K562 (cell line): ENCODE measurements at regions not wholly inside any gene's neighbourhood (a gene's known extent, or its start where the extent isn't known, plus 50 kb on each side); places are given as distances from the start of the nearest gene placed in this dataset.

ENCODE experiments used
- ATAC-seq: fragments of 200-7000 bp; cut with Tn5 transposase; 3 replicates; pipeline ENCODE4 v1.9.1; 2020; ENCODE audit warnings: moderate library complexity
- BruUV-seq: library from RNA; stranded (reverse); fragments of 400-500 nt; replicated peaks from 2 replicates; lab custom pipeline; 2021; lab: Mats Ljungman, UMichigan
- CTCF ChIA-PET: fragments of 300-600 bp; formaldehyde crosslinking; extraction: SDS; loops from one replicate; lab custom pipeline; 2021; ENCODE audit warnings: low intra/inter-chr PET ratio; lab: Yijun Ruan, JAX
- POLR2A ChIA-PET: fragments of 300-600, 350-650 bp; sonication (Branson Sonifier 250); formaldehyde crosslinking; extraction: SDS; loops from one replicate; lab custom pipeline; 2021; ENCODE audit warnings: antibody characterized with exemption, inconsistent platforms; lab: Yijun Ruan, JAX
- DNase-seq, 4 experiments: peaks; one replicate each; pipeline versions ENCODE4 v3.0.0 to v3.0.0-alpha.2; 2011 to 2018; ENCODE audit warnings: low spot score in 3 of 4, mixed read lengths in 3 of 4; ENCODE audit errors: extremely low read depth in 1 of 4
- FAIRE-seq: peaks from 2 replicates; lab custom pipeline; 2011; peaks lifted over from hg19 to GRCh38; lab: Jason Lieb, UNC
- H2AFZ ChIP-seq: 2 replicates; pipeline ENCODE4 v1.6.0; 2011; ENCODE audit warnings: low read depth, low read length, control low read depth, inconsistent platforms
- H3K27ac ChIP-seq: fragments of 200-600 bp; 3 replicates; pipeline ENCODE4 v1.8.0; 2011; ENCODE audit warnings: low read depth, mild to moderate bottlenecking, control low read depth, inconsistent platforms, low read length, moderate library complexity, mixed read lengths; ENCODE audit errors: extremely low read depth
- H3K27me3 ChIP-seq, 2 experiments: fragments of 300-600 bp in 1 of 2; 2 replicates in 1 of 2; 3 replicates in 1 of 2; pipeline versions ENCODE4 v1.6.0 to v1.8.0; 2011; ENCODE audit warnings: inconsistent platforms in 2 of 2, low read length in 2 of 2, mild to moderate bottlenecking in 1 of 2, mixed read lengths in 1 of 2, moderate library complexity in 1 of 2; ENCODE audit not compliant: control insufficient read depth in 2 of 2, insufficient read depth in 2 of 2
- H3K36me3 ChIP-seq: fragments of 300-600 bp; 3 replicates; pipeline ENCODE4 v1.8.0; 2011; ENCODE audit warnings: mild to moderate bottlenecking, low read length, inconsistent platforms; ENCODE audit not compliant: control insufficient read depth, insufficient read depth
- H3K4me1 ChIP-seq, 2 experiments: fragments of 200-600 bp in 1 of 2; replicated peaks in 1 of 2; 2 replicates in 1 of 2; 3 replicates in 1 of 2; pipeline versions ENCODE4 v1.5.1 to v1.8.0; 2011; ENCODE audit warnings: inconsistent platforms in 2 of 2, low read length in 2 of 2, mild to moderate bottlenecking in 1 of 2, mixed read lengths in 1 of 2, moderate library complexity in 1 of 2; ENCODE audit not compliant: control insufficient read depth in 2 of 2, insufficient read depth in 2 of 2
- H3K4me2 ChIP-seq: 2 replicates; pipeline ENCODE4 v1.6.1; 2011; ENCODE audit warnings: low read length, control low read depth, inconsistent platforms, mixed read lengths; ENCODE audit not compliant: insufficient read depth
- H3K4me3 ChIP-seq: fragments of 200-600 bp; sonication (generic), shearing (Covaris generic); 2 replicates; pipeline ENCODE4 v1.5.1; 2016; ENCODE audit warnings: control low read depth, inconsistent platforms
- H3K79me2 ChIP-seq: fragments of 200-600 bp; 3 replicates; pipeline ENCODE4 v1.8.0; 2011; ENCODE audit warnings: low read length, inconsistent platforms; ENCODE audit not compliant: control insufficient read depth, insufficient read depth
- H3K9ac ChIP-seq, 2 experiments: 2 replicates each; pipeline versions ENCODE4 v1.6.0 to v1.6.1; 2011; ENCODE audit warnings: low read depth in 2 of 2, low read length in 2 of 2, control low read depth in 1 of 2, inconsistent platforms in 1 of 2, mild to moderate bottlenecking in 1 of 2, mixed read lengths in 1 of 2; ENCODE audit not compliant: insufficient read depth in 1 of 2
- H3K9me1 ChIP-seq: one replicate; pipeline ENCODE4 v1.6.0; 2011; ENCODE audit warnings: inconsistent platforms, mild to moderate bottlenecking, low read length, moderate library complexity; ENCODE audit not compliant: control insufficient read depth, insufficient read depth
- H3K9me3 ChIP-seq: replicated peaks from 2 replicates; pipeline ENCODE4 v1.5.1; 2011; ENCODE audit warnings: low read depth, low read length, inconsistent platforms; ENCODE audit not compliant: control insufficient read depth, insufficient read depth
- H4K20me1 ChIP-seq: replicated peaks from 2 replicates; pipeline ENCODE4 v1.6.1; 2011; ENCODE audit warnings: low read length, inconsistent platforms, mixed read lengths; ENCODE audit not compliant: control insufficient read depth, insufficient read depth
- C11orf30 ChIP-seq: fragments of 450-650 bp; IDR thresholded peaks from 2 replicates; pipeline ENCODE4 v1.6.1; 2016; ENCODE audit warnings: low read depth, mild to moderate bottlenecking
- CBX3 ChIP-seq, 2 experiments: IDR thresholded peaks; 1 replicate in 1 of 2; 2 replicates in 1 of 2; pipeline ENCODE4 v1.6.1; 2012; ENCODE audit warnings: inconsistent platforms in 2 of 2, low read length in 2 of 2, borderline replicate concordance in 1 of 2, control low read depth in 1 of 2
- CHD1 ChIP-seq: fragments of 200-600 bp; sonication (generic); IDR thresholded peaks from one replicate; pipeline ENCODE4 v1.6.1; 2012; ENCODE audit warnings: mild to moderate bottlenecking, moderate library complexity, low read length, inconsistent platforms
- KAT7 ChIP-seq: sonication (generic); formaldehyde crosslinking; IDR thresholded peaks from 2 replicates; pipeline ENCODE4 v1.8.0; 2022; ENCODE audit warnings: missing genetic modification reagents, mild to moderate bottlenecking, borderline replicate concordance
- L3MBTL2 ChIP-seq: fragments of 450-650 bp; IDR thresholded peaks from 2 replicates; pipeline ENCODE4 v1.6.1; 2016; ENCODE audit warnings: mild to moderate bottlenecking, moderate library complexity
- NBN ChIP-seq: fragments of 450-650 bp; IDR thresholded peaks from 2 replicates; pipeline ENCODE4 v1.6.1; 2016; ENCODE audit warnings: low read depth, mild to moderate bottlenecking
- SUPT5H ChIP-seq: fragments of 450-650 bp; IDR thresholded peaks from 2 replicates; pipeline ENCODE4 v1.6.1; 2016
- ZBTB11 ChIP-seq, 3 experiments: fragments of 200-800 bp in 1 of 3; fragments of 250-450 bp in 1 of 3; fragments of 450-650 bp in 1 of 3; sonication (Bioruptor Pico) in 1 of 3; sonication (Bioruptor generic) in 1 of 3; formaldehyde crosslinking in 1 of 3; IDR thresholded peaks; 2 replicates each; pipeline versions ENCODE4 v1.6.1 to v1.8.0; 2016 to 2022; ENCODE audit warnings: mild to moderate bottlenecking in 2 of 3, missing genetic modification characterization in 2 of 3, missing compliant biosample characterization in 1 of 3, moderate library complexity in 1 of 3
- ZMIZ1 ChIP-seq, 2 experiments: fragments of 150-350 bp in 1 of 2; IDR thresholded peaks; 2 replicates each; pipeline ENCODE4 v1.6.1; 2012 to 2016; ENCODE audit warnings: low read depth in 2 of 2, low read length in 2 of 2, mild to moderate bottlenecking in 1 of 2, moderate library complexity in 1 of 2
- ZNF197 ChIP-seq: fragments of 200-800 bp; sonication (Bioruptor generic); IDR thresholded peaks from 2 replicates; pipeline ENCODE4 v1.6.1; 2016; ENCODE audit warnings: low read depth, missing genetic modification characterization, missing compliant biosample characterization
- ZNF77 ChIP-seq: fragments of 250-450 bp; sonication (Bioruptor Pico); IDR thresholded peaks from 2 replicates; pipeline ENCODE4 v1.5.0; 2020
- WGBS: fragments of 100-300 bp; shearing (Covaris generic); methylation state at CpG from one replicate; pipeline ENCODE4 v1.1.6; 2016; ENCODE audit warnings: low coverage, mixed read lengths; ENCODE audit not compliant: insufficient coverage; ENCODE audit errors: missing lambda C conversion rate; 5-methylcytosine and 5-hydroxymethylcytosine counted together
- in situ Hi-C: fragments of 300-500 bp; cut with MboI; formaldehyde crosslinking; loops from 4 replicates; pipeline ENCODE4 v1.15.0; 2018; ENCODE audit warnings: inconsistent platforms, mixed read lengths
- intact Hi-C: fragments of 100-400 bp; cut with micrococcal nuclease; formaldehyde crosslinking; loops from 2 replicates; pipeline ENCODE4 v1.14.2; 2022
- TF ChIP-seq, protein P1 (sequence below): fragments of 450-650 bp; formaldehyde crosslinking; IDR thresholded peaks from 2 replicates; pipeline ENCODE4 v1.4.0; 2020; ENCODE audit warnings: mild to moderate bottlenecking, mixed read lengths
- TF ChIP-seq, protein P2 (sequence below): fragments of 450-650 bp; formaldehyde crosslinking; IDR thresholded peaks from 2 replicates; pipeline ENCODE4 v1.4.0; 2020; ENCODE audit warnings: mild to moderate bottlenecking

GRCh38 chr12:78473561-78473960 is 391.0 kb upstream of the SYT1 start:
- Histone ChIP-seq H4K20me1 (no peaks in the 10 kb centered on the region), H2AFZ (no peak overlapping the region), H3K4me3 (no peak overlapping the region), H3K27ac (no peak overlapping the region), H3K4me2 (no peak overlapping the region), H3K27me3 (no peaks in the 10 kb centered on the region), H3K36me3 (no peaks in the 10 kb centered on the region), H3K4me1 (no peaks in the 10 kb centered on the region), H3K9ac (no peak overlapping the region), H3K79me2 (no peaks in the 10 kb centered on the region), H3K9me1 (no peaks in the 10 kb centered on the region), H3K9me3 (no peaks in the 10 kb centered on the region)
- ATAC-seq (no peak), DNase-seq (no peak), FAIRE-seq (no peak)
- in situ Hi-C loops (no loop called here), intact Hi-C loops (no loop called here)
- POLR2A ChIA-PET = interaction anchor here (1.0 kb wide), 1 partner anchor 9 kb away, joined by 3 read pairs; no protein-coding TSS in a partner anchor
- BruUV-seq = no TSS peak
- WGBS = 0% methylated on average over 4 of the region's 4 CpGs
- CTCF ChIA-PET = no interaction called here
- TF ChIP-seq, protein P1, sequence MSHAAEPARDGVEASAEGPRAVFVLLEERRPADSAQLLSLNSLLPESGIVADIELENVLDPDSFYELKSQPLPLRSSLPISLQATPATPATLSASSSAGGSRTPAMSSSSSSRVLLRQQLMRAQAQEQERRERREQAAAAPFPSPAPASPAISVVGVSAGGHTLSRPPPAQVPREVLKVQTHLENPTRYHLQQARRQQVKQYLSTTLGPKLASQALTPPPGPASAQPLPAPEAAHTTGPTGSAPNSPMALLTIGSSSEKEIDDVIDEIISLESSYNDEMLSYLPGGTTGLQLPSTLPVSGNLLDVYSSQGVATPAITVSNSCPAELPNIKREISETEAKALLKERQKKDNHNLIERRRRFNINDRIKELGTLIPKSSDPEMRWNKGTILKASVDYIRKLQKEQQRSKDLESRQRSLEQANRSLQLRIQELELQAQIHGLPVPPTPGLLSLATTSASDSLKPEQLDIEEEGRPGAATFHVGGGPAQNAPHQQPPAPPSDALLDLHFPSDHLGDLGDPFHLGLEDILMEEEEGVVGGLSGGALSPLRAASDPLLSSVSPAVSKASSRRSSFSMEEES = no peak
- TF ChIP-seq CBX3 (IDR thresholded peaks at IDR 0.05; ENCODE audit: borderline replicate concordance in 1 of 2, low read length in 2 of 2) (no peak), SUPT5H (no peak), KAT7 (CRISPR knock-in tag) (no peak), ZBTB11 (CRISPR knock-in tag; IDR thresholded peaks at IDR 0.05) (no peak), ZMIZ1 (IDR thresholded peaks at IDR 0.05; ENCODE audit: low read depth in 2 of 2, low read length in 2 of 2) (no peak), ZNF197 (CRISPR knock-in tag) (no peak), L3MBTL2 (no peak), ZNF77 (CRISPR knock-in tag) (no peak), C11orf30 (no peak), CHD1 (no peak), NBN (no peak)
- TF ChIP-seq, protein P2, sequence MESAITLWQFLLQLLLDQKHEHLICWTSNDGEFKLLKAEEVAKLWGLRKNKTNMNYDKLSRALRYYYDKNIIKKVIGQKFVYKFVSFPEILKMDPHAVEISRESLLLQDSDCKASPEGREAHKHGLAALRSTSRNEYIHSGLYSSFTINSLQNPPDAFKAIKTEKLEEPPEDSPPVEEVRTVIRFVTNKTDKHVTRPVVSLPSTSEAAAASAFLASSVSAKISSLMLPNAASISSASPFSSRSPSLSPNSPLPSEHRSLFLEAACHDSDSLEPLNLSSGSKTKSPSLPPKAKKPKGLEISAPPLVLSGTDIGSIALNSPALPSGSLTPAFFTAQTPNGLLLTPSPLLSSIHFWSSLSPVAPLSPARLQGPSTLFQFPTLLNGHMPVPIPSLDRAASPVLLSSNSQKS = no peak
